GM12865 (cell line): ENCODE measurements at regions not wholly inside any gene's neighbourhood (a gene's known extent, or its start where the extent isn't known, plus 50 kb on each side); places are given as distances from the start of the nearest gene placed in this dataset.

Experiments used
- DNase-seq: peaks from one replicate; pipeline ENCODE4 v3.0.0; 2010; ENCODE audit warnings: low read depth
- H3K4me3 ChIP-seq: 2 replicates; pipeline ENCODE4 v1.5.1; 2011; ENCODE audit warnings: mild to moderate bottlenecking, low read depth, low read length, control low read depth
- CTCF ChIP-seq: IDR thresholded peaks from 2 replicates; pipeline ENCODE4 v1.5.1; 2011; ENCODE audit warnings: low read length, control low read depth, low read depth, inconsistent platforms; ENCODE audit not compliant: insufficient read depth; ENCODE audit errors: missing control alignments

GRCh38 chr13:107516517-107516916, 698.8 kb downstream of the LIG4 start:
- DNase-seq, result no peak
- TF ChIP-seq CTCF, result no peak
- H3K4me3 ChIP-seq, result no peak overlapping the region

GRCh38 chr13:107512551-107512950, 702.8 kb downstream of the LIG4 start:
- DNase-seq, result no peak
- TF ChIP-seq CTCF, result no peak
- H3K4me3 ChIP-seq, result no peak overlapping the region

GRCh38 chr13:107497661-107498060, 717.7 kb downstream of the LIG4 start:
- no peak for DNase-seq
- TF ChIP-seq CTCF, result no peak
- H3K4me3 ChIP-seq, result no peak overlapping the region

GRCh38 chr13:107493266-107493665, 722.1 kb downstream of the LIG4 start:
- no peak for TF ChIP-seq CTCF
- H3K4me3 ChIP-seq, result no peak overlapping the region
- DNase-seq, result no peak

- no peak for TF ChIP-seq CTCF
- no peak for DNase-seq
These were observed 732.6 kb downstream of the LIG4 start for GRCh38 chr13:107482688-107483087.

GRCh38 chr13:107480130-107480529, 735.2 kb downstream of the LIG4 start:
- DNase-seq, result no peak
- no peak overlapping the region for H3K4me3 ChIP-seq
- TF ChIP-seq CTCF, result no peak

More at GRCh38 chr13:107482688-107483087, 732.6 kb downstream of the LIG4 start:
- no peak overlapping the region for H3K4me3 ChIP-seq

GRCh38 chr13:107477772-107478379, 737.5 kb downstream of the LIG4 start:
- no peak for DNase-seq
- TF ChIP-seq CTCF, result no peak

More at GRCh38 chr13:107477772-107478379, 737.5 kb downstream of the LIG4 start:
- no peak overlapping the region for H3K4me3 ChIP-seq
